NCI-H1417 treated with DMSO at 0.1 percent for 48 hours (cell line): ENCODE measurements at regions not wholly inside any gene's neighbourhood (a gene's known extent, or its start where the extent isn't known, plus 50 kb on each side); places are given as distances from the start of the nearest gene placed in this dataset.
"Not testable (repeated sequence)": the region's sequence is repeated elsewhere in the genome, so short reads cannot be mapped to it uniquely, and the experiment has no call there.

Experiments used
- DNase-seq: peaks from one replicate; lab custom pipeline; 2025; lab: John Stamatoyannopoulos, UW

- no peak for DNase-seq
Measured at GRCh38 chr4:123638834-123639233, 242.2 kb downstream of the SPRY1 start.

DNA sequence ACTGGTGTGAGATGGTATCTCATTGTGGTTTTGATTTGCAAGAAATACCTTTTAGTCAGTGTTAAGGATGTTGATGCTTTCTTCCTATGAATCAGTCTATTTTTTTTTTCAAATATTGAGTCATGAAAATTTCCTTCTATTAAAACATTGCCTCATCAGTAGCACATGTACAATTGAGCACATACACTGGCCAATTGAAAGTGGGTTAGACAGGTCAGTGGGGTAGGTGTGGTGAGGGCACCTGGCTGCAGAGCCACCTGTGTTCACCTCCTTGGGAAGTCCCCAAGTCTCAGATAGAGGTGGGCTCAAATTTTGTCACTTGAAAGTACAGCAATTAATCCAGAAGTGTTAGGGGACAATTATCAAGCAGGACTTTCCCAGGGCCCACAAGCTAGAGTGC, 243.7 kb downstream of the SPRY1 start:
- no peak for DNase-seq

DNA sequence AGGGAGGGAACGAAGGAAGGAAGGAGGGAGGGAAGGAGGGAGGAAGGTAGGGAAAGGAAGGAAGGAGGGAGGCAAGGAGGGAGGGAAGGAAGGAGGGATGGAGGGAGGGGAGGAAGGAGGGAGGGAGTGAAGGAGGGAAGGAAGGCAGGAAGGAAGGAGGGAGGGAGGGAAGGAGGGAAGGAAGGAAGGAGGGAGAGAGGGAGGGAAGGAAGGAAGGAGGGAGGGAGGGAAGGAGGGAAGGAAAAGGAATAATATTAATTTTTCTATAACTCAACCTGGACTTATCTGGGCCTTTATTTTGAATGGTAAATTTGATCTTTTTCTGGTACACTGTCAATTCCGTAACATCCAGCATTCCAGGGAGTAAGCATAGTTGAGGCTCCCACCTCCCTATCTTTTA, 244.2 kb downstream of the SPRY1 start:
- no peak for DNase-seq

GRCh38 chr4:123643691-123644090, 247.1 kb downstream of the SPRY1 start:
- no peak for DNase-seq

- DNase-seq = no peak
Measured at GRCh38 chr4:123649250-123649644, 252.7 kb downstream of the SPRY1 start.

DNA sequence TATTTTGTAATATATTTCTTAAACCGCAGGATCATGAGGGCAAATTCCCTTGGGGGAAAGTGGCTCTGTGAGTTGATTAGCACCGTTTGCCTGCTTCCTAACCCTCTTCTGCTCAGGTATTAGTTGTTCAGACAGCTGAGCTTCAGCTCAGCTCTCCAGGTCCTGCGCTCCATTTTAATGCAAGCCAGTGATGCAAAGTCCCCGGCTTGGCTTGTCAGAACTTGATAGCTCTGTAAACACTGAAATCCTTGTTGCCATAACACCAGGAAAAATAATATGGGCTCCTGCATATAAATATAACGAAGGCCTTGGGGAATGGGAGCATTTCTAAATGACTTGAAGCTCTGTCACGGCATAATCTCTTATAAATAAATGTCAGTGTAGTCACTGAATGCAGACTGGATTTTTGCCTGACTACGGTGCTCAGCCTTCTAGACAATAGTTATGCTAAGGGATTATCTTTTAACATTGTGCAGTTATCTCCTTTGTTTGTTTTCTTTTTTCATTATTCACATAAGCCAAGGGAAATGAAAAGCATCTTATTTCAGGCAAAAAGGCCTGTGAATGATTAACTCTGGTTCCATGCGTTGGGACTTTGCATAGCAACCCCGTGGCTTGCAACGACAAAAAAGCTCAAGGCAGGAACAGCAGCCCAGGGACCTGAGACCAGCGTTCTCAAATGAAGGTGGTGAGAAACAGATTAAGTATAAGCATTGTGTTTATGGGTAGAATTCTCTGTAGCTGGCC, 253.2 kb downstream of the SPRY1 start:
- DNase-seq = peak; percentile 54

GRCh38 chr4:123651066-123651465, 254.5 kb downstream of the SPRY1 start:
- no peak for DNase-seq

- no peak for DNase-seq
Measured at GRCh38 chr4:123651536-123652180, 255.1 kb downstream of the SPRY1 start.

- no peak for DNase-seq
Measured at GRCh38 chr4:123652476-123652875, 255.9 kb downstream of the SPRY1 start.

GRCh38 chr4:123653236-123653635, 256.6 kb downstream of the SPRY1 start:
- no peak for DNase-seq

DNA sequence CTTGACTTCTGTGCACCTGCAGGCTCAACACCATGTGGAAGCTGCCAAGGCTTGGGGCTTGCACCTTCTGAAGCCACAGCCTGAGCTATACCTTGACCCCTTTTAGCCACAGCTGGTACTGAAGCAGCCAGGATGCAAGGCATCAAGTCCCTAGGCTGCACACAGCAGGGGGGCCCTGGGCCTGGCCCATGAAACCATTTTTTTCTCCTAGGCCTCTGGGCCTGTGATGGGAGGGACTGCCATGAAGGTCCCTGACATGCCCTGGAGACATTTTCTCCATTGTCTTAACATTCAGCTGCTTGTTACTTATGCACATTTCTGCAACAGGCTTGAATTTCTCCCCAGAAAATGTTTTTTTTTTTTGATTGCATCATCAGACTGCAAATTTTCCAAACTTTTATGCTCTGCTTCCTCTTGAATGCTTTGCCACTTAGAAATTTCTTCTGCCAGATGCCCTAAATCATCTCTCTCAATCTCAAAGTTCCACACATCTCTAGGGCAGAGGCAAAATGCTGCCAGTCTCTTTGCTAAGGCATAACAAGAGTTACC, 260.2 kb downstream of the SPRY1 start:
- DNase-seq = not testable (repeated sequence)

GRCh38 chr4:123657606-123658005, 261.0 kb downstream of the SPRY1 start:
- DNase-seq = not testable (repeated sequence)

- DNase-seq = no peak
Measured at GRCh38 chr4:123659262-123659661, 262.7 kb downstream of the SPRY1 start.

DNA sequence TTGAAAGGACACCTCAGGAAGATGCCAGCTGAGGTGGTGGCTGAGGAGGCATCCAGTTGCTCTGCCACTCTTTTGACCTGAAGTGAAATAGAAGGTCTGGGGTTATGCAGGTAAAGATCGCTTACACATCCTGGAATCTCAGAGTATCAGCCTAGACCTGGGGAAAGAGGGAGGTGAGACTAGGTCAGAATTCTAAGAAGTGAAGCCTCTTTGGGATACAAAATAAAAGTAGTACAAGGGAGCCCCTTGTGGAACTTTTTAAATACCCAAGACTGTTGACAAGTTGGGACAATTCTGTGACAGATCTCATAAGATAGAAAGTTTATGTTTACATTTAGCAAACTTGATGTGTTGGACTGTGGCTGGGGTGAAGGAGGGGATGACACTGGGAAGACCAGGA, 263.1 kb downstream of the SPRY1 start:
- DNase-seq = no peak

DNA sequence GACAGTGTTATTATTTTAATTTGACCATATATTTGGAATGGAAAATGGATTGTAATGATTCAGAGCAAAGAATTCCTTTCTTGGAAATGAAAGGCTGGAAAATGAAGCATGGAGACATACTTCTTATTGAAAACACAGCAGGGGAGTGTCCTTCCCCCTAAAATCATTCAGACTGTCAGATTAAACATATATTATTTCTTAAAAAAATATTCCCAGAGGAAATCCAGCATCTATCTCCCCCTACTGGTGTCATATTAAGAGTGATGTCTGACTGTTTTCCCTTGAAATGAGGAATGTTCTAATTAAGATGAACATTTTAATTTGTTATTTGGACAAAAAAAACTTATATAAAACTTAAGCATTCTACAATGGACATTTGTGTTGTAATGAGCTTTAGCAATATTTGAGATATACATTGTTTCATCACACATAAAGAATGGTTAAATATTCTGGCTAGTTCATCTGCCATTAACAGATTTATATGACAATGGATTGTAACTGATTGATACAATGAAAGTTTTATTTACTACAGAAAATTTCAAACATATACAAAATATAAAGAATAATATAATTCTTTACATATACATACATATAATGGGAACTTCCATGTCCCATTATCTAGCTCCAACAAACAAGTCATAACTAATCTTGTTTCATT, 264.6 kb downstream of the SPRY1 start:
- no peak for DNase-seq

DNA sequence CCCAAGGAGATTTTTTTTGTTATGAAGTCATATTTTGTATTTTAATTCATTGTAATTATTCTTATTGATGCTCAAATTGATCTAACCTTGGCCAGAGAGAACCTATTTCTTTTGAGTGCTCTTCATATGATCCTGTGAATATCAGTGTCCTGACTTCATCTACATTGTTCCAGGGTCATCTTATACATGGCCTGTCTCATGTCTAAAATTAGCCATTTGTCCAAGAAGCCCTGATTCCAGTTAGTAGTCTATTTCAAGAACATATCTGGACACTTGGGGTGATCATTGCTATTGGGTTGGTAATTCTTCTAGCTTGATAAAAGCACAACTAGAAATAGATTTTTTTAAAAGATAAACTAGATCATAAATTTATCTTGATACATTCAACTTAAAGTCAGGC, 266.2 kb downstream of the SPRY1 start:
- DNase-seq = no peak

- no peak for DNase-seq
Measured at GRCh38 chr4:123666486-123666885, 269.9 kb downstream of the SPRY1 start.

DNA sequence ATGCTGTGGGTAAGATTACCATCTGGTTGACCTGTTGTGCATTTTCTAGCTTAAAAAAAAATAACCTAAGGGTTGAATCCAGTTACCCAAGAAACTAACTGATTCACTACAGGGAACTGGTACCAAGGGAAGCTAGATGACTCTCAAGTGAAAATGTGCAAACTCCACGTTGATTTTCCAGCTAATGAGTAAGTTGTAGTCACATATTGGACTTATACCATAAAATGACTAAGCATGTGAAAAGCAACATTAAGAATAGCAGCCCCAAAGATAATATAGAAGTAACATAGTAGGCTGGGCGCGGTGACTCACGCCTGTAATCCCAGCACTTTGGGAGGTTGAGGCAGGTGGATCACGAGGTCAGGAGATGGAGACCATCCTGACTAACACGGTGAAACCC, 270.9 kb downstream of the SPRY1 start:
- no peak for DNase-seq

- DNase-seq = no peak
Measured at GRCh38 chr4:123667991-123668390, 271.4 kb downstream of the SPRY1 start.

GRCh38 chr4:123671636-123672404, 275.2 kb downstream of the SPRY1 start:
- no peak for DNase-seq

GRCh38 chr4:123672987-123673386, 276.4 kb downstream of the SPRY1 start:
- no peak for DNase-seq

GRCh38 chr4:123673971-123674370, 277.4 kb downstream of the SPRY1 start:
- DNase-seq = no peak
